ENCODE measurements at regions not wholly inside any gene's neighbourhood (a gene's known extent, or its start where the extent isn't known, plus 50 kb on each side); places are given as distances from the start of the nearest gene placed in this dataset.

DNA sequence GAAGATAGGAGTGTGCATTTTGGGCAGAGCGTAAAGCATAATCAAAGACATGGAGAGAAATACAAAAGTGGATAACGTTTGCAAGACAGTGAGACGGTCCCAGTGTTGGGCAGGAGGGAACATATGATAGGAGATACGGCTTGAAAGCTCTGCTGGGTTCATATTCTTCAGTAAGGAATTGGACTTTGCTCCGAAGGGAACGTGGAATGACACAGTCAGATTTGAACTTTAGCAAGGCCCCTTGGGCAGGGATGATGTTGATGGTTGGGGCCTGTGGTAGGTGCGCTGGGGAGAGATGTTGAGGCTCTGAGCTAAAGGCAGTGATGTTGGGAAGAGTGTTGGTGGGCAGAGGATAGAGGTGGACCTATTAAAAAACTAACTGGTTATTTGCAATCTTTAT is 143.5 kb upstream of the TBX3 start:
- TF ChIP-seq, protein P1, sequence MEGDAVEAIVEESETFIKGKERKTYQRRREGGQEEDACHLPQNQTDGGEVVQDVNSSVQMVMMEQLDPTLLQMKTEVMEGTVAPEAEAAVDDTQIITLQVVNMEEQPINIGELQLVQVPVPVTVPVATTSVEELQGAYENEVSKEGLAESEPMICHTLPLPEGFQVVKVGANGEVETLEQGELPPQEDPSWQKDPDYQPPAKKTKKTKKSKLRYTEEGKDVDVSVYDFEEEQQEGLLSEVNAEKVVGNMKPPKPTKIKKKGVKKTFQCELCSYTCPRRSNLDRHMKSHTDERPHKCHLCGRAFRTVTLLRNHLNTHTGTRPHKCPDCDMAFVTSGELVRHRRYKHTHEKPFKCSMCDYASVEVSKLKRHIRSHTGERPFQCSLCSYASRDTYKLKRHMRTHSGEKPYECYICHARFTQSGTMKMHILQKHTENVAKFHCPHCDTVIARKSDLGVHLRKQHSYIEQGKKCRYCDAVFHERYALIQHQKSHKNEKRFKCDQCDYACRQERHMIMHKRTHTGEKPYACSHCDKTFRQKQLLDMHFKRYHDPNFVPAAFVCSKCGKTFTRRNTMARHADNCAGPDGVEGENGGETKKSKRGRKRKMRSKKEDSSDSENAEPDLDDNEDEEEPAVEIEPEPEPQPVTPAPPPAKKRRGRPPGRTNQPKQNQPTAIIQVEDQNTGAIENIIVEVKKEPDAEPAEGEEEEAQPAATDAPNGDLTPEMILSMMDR (IDR thresholded peaks at IDR 0.05) = no peak
- TF ChIP-seq POLR2A (IDR thresholded peaks at IDR 0.05) = no peak

Measured in lower leg skin (tissue), 3 donors.